ENCODE measurements at regions not wholly inside any gene's neighbourhood (a gene's known extent, or its start where the extent isn't known, plus 50 kb on each side); places are given as distances from the start of the nearest gene placed in this dataset.

DNA sequence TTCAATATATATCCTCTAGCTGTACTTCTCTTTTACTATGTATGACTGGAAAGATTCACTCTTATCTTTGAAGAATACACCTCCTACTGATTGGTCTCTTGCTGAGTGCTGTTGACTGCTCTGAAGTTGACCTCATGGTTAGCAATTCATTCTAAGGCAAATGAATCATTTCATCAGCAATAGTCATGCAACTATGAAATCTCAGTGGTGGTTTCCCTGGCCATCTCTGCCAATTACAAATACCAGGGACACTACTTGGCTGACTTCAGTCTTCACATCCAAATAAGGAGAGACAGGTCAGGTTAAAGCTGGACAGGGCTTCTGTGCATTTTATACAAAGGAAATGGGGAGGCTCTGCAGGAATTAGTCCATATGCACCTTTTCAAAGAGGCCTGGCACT, 333.5 kb upstream of the ACTBL2 start:
- no peak for TF ChIP-seq POLR2A (IDR thresholded peaks at IDR 0.05)
- TF ChIP-seq, protein P1, sequence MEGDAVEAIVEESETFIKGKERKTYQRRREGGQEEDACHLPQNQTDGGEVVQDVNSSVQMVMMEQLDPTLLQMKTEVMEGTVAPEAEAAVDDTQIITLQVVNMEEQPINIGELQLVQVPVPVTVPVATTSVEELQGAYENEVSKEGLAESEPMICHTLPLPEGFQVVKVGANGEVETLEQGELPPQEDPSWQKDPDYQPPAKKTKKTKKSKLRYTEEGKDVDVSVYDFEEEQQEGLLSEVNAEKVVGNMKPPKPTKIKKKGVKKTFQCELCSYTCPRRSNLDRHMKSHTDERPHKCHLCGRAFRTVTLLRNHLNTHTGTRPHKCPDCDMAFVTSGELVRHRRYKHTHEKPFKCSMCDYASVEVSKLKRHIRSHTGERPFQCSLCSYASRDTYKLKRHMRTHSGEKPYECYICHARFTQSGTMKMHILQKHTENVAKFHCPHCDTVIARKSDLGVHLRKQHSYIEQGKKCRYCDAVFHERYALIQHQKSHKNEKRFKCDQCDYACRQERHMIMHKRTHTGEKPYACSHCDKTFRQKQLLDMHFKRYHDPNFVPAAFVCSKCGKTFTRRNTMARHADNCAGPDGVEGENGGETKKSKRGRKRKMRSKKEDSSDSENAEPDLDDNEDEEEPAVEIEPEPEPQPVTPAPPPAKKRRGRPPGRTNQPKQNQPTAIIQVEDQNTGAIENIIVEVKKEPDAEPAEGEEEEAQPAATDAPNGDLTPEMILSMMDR (IDR thresholded peaks at IDR 0.05 in 8 of 11, conservative IDR thresholded peaks at IDR 0.05 in 3 of 11): no peak
- TF ChIP-seq POLR2AphosphoS5 (IDR thresholded peaks at IDR 0.05): no peak
- no peak for DNase-seq
- Histone ChIP-seq H3K36me3 (no peaks in the 10 kb centered on the region), H3K4me3 (no peak overlapping the region), H3K27me3 (replicated peaks in 1 of 7) (no peaks in the 10 kb centered on the region), H3K27ac (no peak overlapping the region), H3K9me3 (peaks cover 0 to 15% (median 11%) of the 10 kb centered on the region in 8 donors), H3K4me1 (no peaks in the 10 kb centered on the region)
- intact Hi-C loops (cut with DNase I; ENCODE audit: low total_unique reads): no loop called here

DNA sequence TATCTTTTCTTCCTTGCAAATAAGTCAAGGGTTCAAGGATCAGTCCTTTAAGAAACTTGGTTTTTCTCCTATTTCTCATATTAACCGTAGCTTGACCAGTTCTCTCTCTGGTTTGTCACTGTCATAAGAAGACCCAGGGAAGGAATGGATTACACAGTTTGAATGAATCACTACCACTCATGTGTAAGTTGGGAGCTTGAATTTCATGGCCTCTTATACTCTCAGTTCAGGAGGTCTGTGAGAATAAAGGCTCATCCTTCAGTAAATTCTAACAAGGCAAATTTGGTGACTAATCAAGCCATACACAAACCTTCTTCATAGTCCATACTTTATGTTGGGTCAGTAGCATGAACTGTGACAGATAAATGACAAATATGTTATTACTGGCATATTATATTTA, 323.1 kb upstream of the ACTBL2 start:
- 91 to 100% (median 93%) methylated on average over 1 of the region's 1 CpG for WGBS, 5 donors
- no peaks in the 10 kb centered on the region for H3K27me3 ChIP-seq (replicated peaks in 1 of 7)
- DNase-seq: no peak
- H3K36me3 ChIP-seq: no peaks in the 10 kb centered on the region
- H3K27ac ChIP-seq: no peak overlapping the region
- intact Hi-C loops (cut with DNase I; ENCODE audit: low total_unique reads): no loop called here
- H3K4me3 ChIP-seq: no peak overlapping the region
- no peak for TF ChIP-seq POLR2A (IDR thresholded peaks at IDR 0.05)
- no peak for TF ChIP-seq POLR2AphosphoS5 (IDR thresholded peaks at IDR 0.05)
- TF ChIP-seq, protein P1 (IDR thresholded peaks at IDR 0.05 in 8 of 11, conservative IDR thresholded peaks at IDR 0.05 in 3 of 11): no peak
- no peaks in the 10 kb centered on the region for H3K4me1 ChIP-seq
- H3K9me3 ChIP-seq: no peaks in the 10 kb centered on the region

DNA sequence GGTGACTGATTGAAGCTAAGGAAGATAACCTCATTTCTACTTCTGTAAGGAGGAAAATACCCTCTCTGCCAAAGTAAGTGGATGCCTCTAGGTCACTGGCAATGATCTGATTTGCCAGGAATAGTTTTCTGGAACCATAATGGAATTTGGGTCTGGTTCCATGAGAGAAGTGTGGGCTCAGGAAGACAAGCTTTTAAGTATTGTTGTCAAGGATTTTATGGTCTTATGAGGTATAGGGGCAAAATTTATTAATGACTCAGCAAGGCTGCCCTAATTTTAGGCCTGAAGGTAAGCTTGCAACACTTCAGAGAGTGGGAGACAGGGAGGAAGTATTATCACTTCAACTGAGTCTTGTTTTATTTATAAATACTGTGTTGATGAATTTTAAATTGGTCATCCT, 322.6 kb upstream of the ACTBL2 start:
- Histone ChIP-seq H3K4me1 (no peaks in the 10 kb centered on the region), H3K9me3 (no peaks in the 10 kb centered on the region), H3K27ac (no peak overlapping the region), H3K36me3 (no peaks in the 10 kb centered on the region), H3K27me3 (replicated peaks in 1 of 7) (no peaks in the 10 kb centered on the region), H3K4me3 (no peak overlapping the region)
- DNase-seq: no peak
- intact Hi-C loops (cut with DNase I; ENCODE audit: low total_unique reads): no loop called here
- TF ChIP-seq, protein P1 (IDR thresholded peaks at IDR 0.05 in 8 of 11, conservative IDR thresholded peaks at IDR 0.05 in 3 of 11): no peak
- no peak for TF ChIP-seq POLR2A (IDR thresholded peaks at IDR 0.05)
- TF ChIP-seq POLR2AphosphoS5 (IDR thresholded peaks at IDR 0.05): no peak

- Histone ChIP-seq H3K27me3 (replicated peaks in 1 of 7) (no peaks in the 10 kb centered on the region), H3K4me1 (no peaks in the 10 kb centered on the region), H3K9me3 (no peaks in the 10 kb centered on the region), H3K27ac (no peak overlapping the region), H3K36me3 (no peaks in the 10 kb centered on the region), H3K4me3 (no peak overlapping the region)
- WGBS, 5 donors: 79 to 97% (median 90%) methylated on average over 1 of the region's 1 CpG
- TF ChIP-seq, protein P1 (IDR thresholded peaks at IDR 0.05 in 8 of 11, conservative IDR thresholded peaks at IDR 0.05 in 3 of 11): no peak
- TF ChIP-seq POLR2A (IDR thresholded peaks at IDR 0.05) (no peak), POLR2AphosphoS5 (IDR thresholded peaks at IDR 0.05) (no peak)
- no peak for DNase-seq
- intact Hi-C loops (cut with DNase I; ENCODE audit: low total_unique reads): no loop called here
Measured at GRCh38 chr5:57804505-57804904, 321.9 kb upstream of the ACTBL2 start.

Measured in spleen (tissue), 11 donors.